Duodenal mucosa (tissue), 2 donors: ENCODE measurements at regions not wholly inside any gene's neighbourhood (a gene's known extent, or its start where the extent isn't known, plus 50 kb on each side); places are given as distances from the start of the nearest gene placed in this dataset.

ENCODE experiments used
- H3K27ac ChIP-seq: one replicate; pipeline ENCODE4 v1.7.0; 2013; ENCODE audit warnings: low read depth, low read length
- H3K27me3 ChIP-seq, 2 donors: one replicate each; pipeline ENCODE4 v1.7.0; 2013; ENCODE audit warnings: low read length in 2 of 2, control low read depth in 1 of 2; ENCODE audit not compliant: insufficient read depth in 2 of 2, control insufficient read depth in 1 of 2
- H3K36me3 ChIP-seq, 2 donors: one replicate each; pipeline ENCODE4 v1.7.0; 2013; ENCODE audit warnings: low read length in 2 of 2, control low read depth in 1 of 2; ENCODE audit not compliant: insufficient read depth in 2 of 2, control insufficient read depth in 1 of 2
- H3K4me1 ChIP-seq, 2 donors: one replicate each; pipeline ENCODE4 v1.7.0; 2013; ENCODE audit warnings: low read length in 2 of 2, control low read depth in 1 of 2; ENCODE audit not compliant: insufficient read depth in 2 of 2, control insufficient read depth in 1 of 2
- H3K4me3 ChIP-seq, 2 donors: one replicate each; pipeline ENCODE4 v1.7.0; 2013; ENCODE audit warnings: low read length in 2 of 2, low read depth in 1 of 2
- H3K9ac ChIP-seq, 2 donors: one replicate each; pipeline ENCODE4 v1.7.0; 2013; ENCODE audit warnings: low read length in 2 of 2, low read depth in 1 of 2
- H3K9me3 ChIP-seq, 2 donors: one replicate each; pipeline ENCODE4 v1.7.0; 2013; ENCODE audit warnings: low read length in 2 of 2, control low read depth in 1 of 2; ENCODE audit not compliant: control insufficient read depth in 1 of 2

DNA sequence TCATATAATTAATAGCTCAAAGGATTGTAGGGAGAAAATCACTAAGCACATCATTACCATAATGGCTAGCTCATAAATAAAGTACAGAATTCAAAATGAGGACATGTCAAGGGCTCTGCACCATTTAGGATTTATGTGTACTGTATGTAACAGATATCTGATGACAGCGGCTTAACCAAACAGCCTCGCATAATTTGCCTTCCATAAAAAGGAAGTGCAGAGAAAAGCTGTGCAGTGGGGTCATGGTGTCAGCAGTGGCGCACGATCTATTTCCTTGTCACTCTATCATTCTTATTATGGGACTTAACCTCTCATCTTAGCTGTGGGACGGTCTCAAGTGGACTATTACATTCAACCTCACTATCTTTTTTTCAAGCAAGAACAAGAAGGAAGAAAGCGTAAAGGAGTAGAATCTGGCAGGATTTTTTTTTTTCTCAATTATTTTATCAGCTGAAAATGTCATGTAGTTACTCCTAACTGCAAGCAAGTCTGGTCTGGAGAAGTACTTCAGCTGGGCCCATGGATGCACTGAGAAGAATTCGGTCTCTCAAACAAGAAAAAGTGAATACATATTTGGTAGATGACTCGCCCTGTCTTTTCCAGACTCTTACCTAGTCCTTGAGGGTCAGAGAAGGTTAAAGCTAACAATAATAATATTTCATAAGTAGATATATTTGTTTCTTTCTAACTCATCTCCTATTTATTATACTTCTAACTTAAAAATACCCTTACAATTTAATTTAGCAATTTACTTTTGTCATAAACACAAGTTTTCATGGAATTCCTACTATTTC, 94.6 kb downstream of the COX18 start:
- no peaks in the 10 kb centered on the region for H3K9me3 ChIP-seq
- H3K4me3 ChIP-seq, result no peak overlapping the region
- H3K4me1 ChIP-seq, result no peaks in the 10 kb centered on the region
- H3K9ac ChIP-seq, result no peak overlapping the region
- H3K27ac ChIP-seq, result no peak overlapping the region
- no peaks in the 10 kb centered on the region for H3K36me3 ChIP-seq
- no peaks in the 10 kb centered on the region for H3K27me3 ChIP-seq

DNA sequence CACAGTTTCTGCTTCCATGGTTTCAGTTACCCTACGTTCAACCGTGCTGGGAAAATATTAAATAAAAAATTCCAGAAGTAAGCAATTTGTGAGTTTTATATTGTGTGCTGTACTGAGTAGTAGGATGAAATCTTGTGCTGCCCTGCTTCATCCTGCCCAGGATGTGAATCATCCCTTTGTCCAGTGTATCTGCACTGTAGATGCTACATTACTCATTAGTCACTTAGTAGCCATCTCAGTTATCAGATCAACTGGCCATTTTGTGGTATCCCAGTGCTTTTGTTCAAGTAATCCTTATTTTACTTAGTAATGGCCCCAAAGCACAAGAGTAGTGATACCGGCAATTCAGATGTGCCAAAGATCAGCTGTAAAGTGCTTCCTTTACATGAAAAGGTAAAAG, 97.9 kb downstream of the COX18 start:
- no peak overlapping the region for H3K9ac ChIP-seq
- no peaks in the 10 kb centered on the region for H3K9me3 ChIP-seq
- H3K27ac ChIP-seq, result no peak overlapping the region
- no peaks in the 10 kb centered on the region for H3K4me1 ChIP-seq
- no peak overlapping the region for H3K4me3 ChIP-seq
- no peaks in the 10 kb centered on the region for H3K36me3 ChIP-seq
- no peaks in the 10 kb centered on the region for H3K27me3 ChIP-seq

DNA sequence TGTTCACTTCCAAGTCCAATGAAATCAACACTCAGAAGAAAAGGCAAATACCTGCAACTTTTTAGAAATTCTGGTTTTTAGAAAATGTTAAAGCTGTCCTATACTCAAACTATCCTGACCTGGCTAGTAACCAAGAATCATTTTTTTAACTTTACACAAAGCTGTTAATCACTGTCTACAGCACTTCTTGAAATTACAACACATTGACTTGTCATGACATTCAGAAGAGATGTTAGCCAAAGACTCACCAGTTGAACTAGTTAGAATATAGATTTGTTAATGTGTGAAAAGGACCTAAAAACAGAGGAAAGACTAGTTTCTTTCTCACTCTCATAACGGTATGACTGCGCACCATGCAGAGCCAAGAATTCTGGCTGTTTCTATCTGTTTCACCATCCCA, 98.8 kb downstream of the COX18 start:
- Histone ChIP-seq H3K27ac (no peak overlapping the region), H3K9ac (no peak overlapping the region), H3K36me3 (no peaks in the 10 kb centered on the region), H3K4me1 (no peaks in the 10 kb centered on the region), H3K9me3 (no peaks in the 10 kb centered on the region), H3K27me3 (no peaks in the 10 kb centered on the region), H3K4me3 (no peak overlapping the region)

DNA sequence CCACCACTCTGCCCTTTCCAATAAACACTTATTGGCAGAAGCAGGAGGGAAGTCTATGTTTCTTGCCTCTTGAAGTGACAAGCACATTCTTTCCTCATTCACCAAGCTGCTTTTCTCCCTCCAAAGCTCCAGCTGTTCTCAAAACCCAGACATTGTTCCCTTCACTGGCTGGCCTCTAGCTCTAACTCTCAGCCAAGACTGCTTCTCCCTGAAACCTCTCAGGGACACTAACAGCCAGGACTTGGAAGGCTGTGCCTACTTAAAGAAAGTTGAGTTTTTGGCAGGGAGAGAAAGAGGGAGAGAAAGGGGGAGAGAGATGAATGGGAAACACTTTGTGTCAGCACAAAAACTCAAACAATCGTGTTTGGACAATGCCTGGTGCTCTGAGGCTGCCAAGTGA, 99.5 kb downstream of the COX18 start:
- H3K9ac ChIP-seq, result no peak overlapping the region
- H3K4me1 ChIP-seq, result no peaks in the 10 kb centered on the region
- H3K9me3 ChIP-seq, result no peaks in the 10 kb centered on the region
- H3K36me3 ChIP-seq, result no peaks in the 10 kb centered on the region
- H3K27ac ChIP-seq, result no peak overlapping the region
- H3K4me3 ChIP-seq, result no peak overlapping the region
- no peaks in the 10 kb centered on the region for H3K27me3 ChIP-seq

DNA sequence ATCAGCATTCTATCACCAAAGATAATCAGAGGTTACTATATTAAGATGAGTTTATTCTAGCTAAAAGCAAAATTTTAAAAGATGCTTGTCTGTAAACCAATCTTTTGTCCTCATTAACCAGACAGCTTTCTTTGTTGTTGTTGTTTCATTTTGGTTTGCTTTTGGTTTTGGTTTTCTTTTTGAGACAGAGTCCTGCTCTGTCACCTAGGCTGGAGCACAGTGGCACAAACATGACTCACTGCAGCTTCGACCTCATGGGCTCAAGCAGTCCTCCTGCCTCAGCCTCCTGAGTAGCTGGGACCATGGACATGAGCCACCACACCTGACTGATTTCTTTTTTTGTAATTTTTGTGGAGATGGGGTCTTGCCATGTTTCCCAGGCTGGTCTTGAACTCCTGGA, 102.9 kb downstream of the COX18 start:
- Histone ChIP-seq H3K9ac (no peak overlapping the region), H3K27ac (no peak overlapping the region), H3K4me1 (no peaks in the 10 kb centered on the region), H3K36me3 (no peaks in the 10 kb centered on the region), H3K27me3 (no peaks in the 10 kb centered on the region), H3K4me3 (no peak overlapping the region), H3K9me3 (no peaks in the 10 kb centered on the region)

DNA sequence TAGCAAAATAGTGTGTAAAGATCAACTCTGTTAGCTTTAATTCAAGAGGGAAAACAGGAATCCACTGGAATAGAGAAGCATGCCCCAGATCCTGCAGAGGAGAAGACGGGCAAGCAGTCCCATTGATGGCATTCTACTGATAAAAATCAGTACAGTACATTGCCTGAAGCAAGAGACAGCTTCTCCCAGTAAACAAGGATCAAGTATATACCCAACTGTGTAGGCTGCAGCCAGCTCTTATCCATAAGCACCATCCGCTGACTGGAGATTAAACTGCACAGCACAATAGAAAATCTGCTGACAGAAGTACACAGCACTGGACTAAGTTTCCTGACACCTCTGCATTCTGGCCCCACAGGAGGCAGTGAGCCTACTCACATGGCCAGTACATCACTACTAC, 110.1 kb downstream of the COX18 start:
- no peak overlapping the region for H3K9ac ChIP-seq
- no peaks in the 10 kb centered on the region for H3K4me1 ChIP-seq
- no peaks in the 10 kb centered on the region for H3K36me3 ChIP-seq
- H3K4me3 ChIP-seq, result no peak overlapping the region
- H3K27ac ChIP-seq, result no peak overlapping the region
- no peaks in the 10 kb centered on the region for H3K27me3 ChIP-seq
- no peaks in the 10 kb centered on the region for H3K9me3 ChIP-seq

DNA sequence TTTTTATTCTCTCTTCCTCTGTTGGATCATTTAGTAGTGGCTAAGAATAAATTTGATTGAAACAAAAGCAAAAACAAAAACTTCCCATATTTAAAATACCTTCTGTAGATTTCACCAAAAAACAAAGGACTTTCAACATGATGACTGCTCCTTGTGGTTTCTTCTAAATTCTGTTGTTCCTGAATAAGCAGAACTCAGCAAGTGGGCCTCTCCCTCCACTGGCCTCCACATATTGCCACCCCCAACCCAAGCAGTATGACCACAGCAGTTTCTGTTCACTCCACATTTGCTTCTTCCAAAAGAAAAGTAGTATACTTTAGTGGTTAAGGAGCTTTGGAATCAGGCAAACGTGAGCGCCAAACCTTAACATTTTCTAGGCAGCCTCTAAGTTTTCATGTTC, 114.7 kb downstream of the COX18 start:
- Histone ChIP-seq H3K27ac (no peak overlapping the region), H3K4me3 (no peak overlapping the region), H3K27me3 (no peaks in the 10 kb centered on the region), H3K36me3 (no peaks in the 10 kb centered on the region), H3K9me3 (no peaks in the 10 kb centered on the region), H3K4me1 (no peaks in the 10 kb centered on the region), H3K9ac (no peak overlapping the region)

DNA sequence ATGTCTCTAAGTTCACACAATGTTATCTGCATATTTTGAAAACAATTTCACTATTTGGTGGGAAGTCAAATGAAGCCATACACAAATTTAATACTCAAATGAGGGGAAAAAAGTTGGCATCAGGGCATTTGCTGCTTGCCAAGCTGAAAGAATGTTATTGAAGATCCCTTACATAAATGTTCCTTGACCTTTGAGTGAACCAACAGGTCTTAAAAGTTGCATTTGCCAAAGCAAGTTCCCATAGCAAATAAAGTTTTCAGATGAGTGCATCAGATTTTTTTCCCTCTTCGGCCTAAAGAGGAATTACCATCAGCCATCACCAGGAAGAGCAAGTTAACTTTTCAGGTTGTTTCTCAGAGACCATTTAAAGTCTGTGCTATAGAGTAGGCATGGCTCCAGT, 115.9 kb downstream of the COX18 start:
- H3K27ac ChIP-seq, result no peak overlapping the region
- H3K4me3 ChIP-seq, result no peak overlapping the region
- no peaks in the 10 kb centered on the region for H3K27me3 ChIP-seq
- no peaks in the 10 kb centered on the region for H3K9me3 ChIP-seq
- H3K36me3 ChIP-seq, result no peaks in the 10 kb centered on the region
- no peaks in the 10 kb centered on the region for H3K4me1 ChIP-seq
- no peak overlapping the region for H3K9ac ChIP-seq

DNA sequence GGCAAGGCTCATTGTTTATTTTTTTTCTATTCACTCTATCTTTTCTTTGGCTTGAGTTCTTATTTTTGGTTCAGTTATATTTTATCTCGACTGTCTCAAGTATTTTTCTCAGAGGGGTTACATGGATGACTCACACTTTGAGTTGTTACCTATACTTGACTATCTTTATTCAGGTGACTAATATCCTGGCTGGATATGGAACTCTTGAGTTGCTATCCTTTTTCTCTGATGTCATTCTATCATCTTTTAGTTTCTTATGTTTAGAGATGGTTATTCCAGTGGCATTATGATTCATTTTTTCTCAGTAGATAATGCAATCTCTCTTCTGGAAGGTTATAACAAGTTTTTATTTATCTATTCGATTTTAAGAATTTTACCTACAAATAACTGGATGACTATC, 117.9 kb downstream of the COX18 start:
- Histone ChIP-seq H3K36me3 (no peaks in the 10 kb centered on the region), H3K9ac (no peak overlapping the region), H3K4me1 (no peaks in the 10 kb centered on the region), H3K27ac (no peak overlapping the region), H3K27me3 (no peaks in the 10 kb centered on the region), H3K9me3 (no peaks in the 10 kb centered on the region), H3K4me3 (no peak overlapping the region)

DNA sequence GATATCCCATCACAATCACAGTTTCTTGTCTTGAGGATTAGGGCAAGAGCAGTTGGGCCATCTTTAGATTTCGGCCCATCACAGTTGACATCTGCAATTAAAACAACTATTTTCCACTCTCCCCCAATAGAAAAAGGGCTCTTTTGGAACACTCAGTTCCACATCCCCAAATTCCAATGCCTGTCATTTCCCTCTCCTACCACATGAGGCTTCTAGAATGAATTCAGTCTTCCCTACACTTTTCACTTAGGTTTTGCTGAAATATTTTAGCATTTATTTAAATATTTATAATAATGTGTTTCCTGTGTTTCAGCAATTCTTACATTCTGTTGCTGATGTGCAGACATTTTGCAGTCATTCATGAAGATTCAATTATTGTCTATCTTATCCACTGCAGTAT, 118.4 kb downstream of the COX18 start:
- no peak overlapping the region for H3K27ac ChIP-seq
- no peak overlapping the region for H3K4me3 ChIP-seq
- no peaks in the 10 kb centered on the region for H3K27me3 ChIP-seq
- H3K9me3 ChIP-seq, result no peaks in the 10 kb centered on the region
- H3K9ac ChIP-seq, result no peak overlapping the region
- H3K36me3 ChIP-seq, result no peaks in the 10 kb centered on the region
- no peaks in the 10 kb centered on the region for H3K4me1 ChIP-seq

DNA sequence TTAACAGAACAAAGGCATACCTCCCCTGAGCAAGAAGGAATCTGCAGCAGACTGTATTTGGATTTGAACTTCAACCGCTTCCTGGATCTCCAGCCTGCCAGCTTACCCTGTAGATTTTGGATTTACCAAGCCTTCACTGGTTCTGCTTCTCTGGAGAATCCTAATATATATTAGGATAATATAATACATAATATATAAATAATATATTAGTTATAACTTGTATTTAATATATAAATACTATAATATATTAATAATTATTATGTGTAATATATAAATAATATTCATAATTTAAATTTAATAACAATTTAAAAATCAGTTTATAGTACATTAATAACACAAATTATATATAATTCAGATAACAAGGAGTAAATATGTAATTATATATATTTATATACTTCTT, 121.4 kb downstream of the COX18 start:
- Histone ChIP-seq H3K27me3 (no peaks in the 10 kb centered on the region), H3K36me3 (no peaks in the 10 kb centered on the region), H3K4me1 (no peaks in the 10 kb centered on the region), H3K4me3 (no peak overlapping the region), H3K27ac (no peak overlapping the region), H3K9ac (no peak overlapping the region), H3K9me3 (no peaks in the 10 kb centered on the region)
